Upper lobe of right lung (tissue), 1 donor: ENCODE measurements at regions not wholly inside any gene's neighbourhood (a gene's known extent, or its start where the extent isn't known, plus 50 kb on each side); places are given as distances from the start of the nearest gene placed in this dataset.

Experiments
- ATAC-seq: fragments of 200-7000 bp; cut with Tn5 transposase; one replicate; pipeline ENCODE4 v1.9.1; 2020; ENCODE audit warnings: mild to moderate bottlenecking, moderate library complexity
- DNase-seq: peaks from one replicate; pipeline ENCODE4 v3.0.0-alpha.2; 2020
- H3K27ac ChIP-seq: fragments of 200-600 bp; one replicate; pipeline ENCODE4 v1.8.0; 2022
- H3K27me3 ChIP-seq: fragments of 200-600 bp; one replicate; pipeline ENCODE4 v1.8.0; 2022; ENCODE audit warnings: mild to moderate bottlenecking
- H3K36me3 ChIP-seq: fragments of 200-600 bp; one replicate; pipeline ENCODE4 v1.8.0; 2022
- H3K4me1 ChIP-seq: fragments of 200-600 bp; one replicate; pipeline ENCODE4 v1.8.0; 2022
- H3K4me3 ChIP-seq: fragments of 200-600 bp; one replicate; pipeline ENCODE4 v1.8.0; 2022; ENCODE audit warnings: mild to moderate bottlenecking
- H3K9me3 ChIP-seq: fragments of 200-600 bp; one replicate; pipeline ENCODE4 v1.8.0; 2022
- intact Hi-C: fragments of 100-400 bp; cut with DNase I; formaldehyde crosslinking; loops from one replicate; pipeline ENCODE4 v1.11.0; 2022
- TF ChIP-seq, protein P1 (sequence below): fragments of 200-600 bp; IDR thresholded peaks from one replicate; pipeline ENCODE4 v1.8.0; 2022; ENCODE audit warnings: antibody characterized with exemption
- donor health status: DM: no; HTN: yes; CAD: no; lungs with severe emphysema.

DNA sequence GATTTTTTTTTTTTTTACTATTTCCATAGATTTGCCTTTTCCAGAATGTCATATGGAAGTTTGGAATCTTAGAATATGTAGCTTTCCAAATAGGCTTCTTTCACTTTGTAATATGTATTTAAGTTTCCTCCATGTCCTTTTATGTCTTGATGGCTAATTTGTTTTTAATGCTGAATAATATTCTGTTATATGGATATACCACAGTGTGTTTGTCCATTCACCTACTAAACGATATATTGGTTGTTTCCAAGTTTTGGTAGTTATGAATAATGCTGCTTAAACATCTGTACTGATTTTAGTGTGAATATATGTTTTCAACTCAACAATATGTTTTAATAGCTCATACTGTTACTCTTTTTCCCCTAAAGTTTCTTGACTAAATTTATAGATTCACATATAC is 669.8 kb upstream of the PCDH15 start:
- no peaks in the 10 kb centered on the region for H3K36me3 ChIP-seq
- DNase-seq (no peak), ATAC-seq (no peak)
- TF ChIP-seq, protein P1, sequence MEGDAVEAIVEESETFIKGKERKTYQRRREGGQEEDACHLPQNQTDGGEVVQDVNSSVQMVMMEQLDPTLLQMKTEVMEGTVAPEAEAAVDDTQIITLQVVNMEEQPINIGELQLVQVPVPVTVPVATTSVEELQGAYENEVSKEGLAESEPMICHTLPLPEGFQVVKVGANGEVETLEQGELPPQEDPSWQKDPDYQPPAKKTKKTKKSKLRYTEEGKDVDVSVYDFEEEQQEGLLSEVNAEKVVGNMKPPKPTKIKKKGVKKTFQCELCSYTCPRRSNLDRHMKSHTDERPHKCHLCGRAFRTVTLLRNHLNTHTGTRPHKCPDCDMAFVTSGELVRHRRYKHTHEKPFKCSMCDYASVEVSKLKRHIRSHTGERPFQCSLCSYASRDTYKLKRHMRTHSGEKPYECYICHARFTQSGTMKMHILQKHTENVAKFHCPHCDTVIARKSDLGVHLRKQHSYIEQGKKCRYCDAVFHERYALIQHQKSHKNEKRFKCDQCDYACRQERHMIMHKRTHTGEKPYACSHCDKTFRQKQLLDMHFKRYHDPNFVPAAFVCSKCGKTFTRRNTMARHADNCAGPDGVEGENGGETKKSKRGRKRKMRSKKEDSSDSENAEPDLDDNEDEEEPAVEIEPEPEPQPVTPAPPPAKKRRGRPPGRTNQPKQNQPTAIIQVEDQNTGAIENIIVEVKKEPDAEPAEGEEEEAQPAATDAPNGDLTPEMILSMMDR = no peak
- no peak overlapping the region for H3K4me3 ChIP-seq
- no peaks in the 10 kb centered on the region for H3K4me1 ChIP-seq
- H3K9me3 ChIP-seq = no peaks in the 10 kb centered on the region
- no peaks in the 10 kb centered on the region for H3K27me3 ChIP-seq
- intact Hi-C loops = no loop called here
- no peak overlapping the region for H3K27ac ChIP-seq

DNA sequence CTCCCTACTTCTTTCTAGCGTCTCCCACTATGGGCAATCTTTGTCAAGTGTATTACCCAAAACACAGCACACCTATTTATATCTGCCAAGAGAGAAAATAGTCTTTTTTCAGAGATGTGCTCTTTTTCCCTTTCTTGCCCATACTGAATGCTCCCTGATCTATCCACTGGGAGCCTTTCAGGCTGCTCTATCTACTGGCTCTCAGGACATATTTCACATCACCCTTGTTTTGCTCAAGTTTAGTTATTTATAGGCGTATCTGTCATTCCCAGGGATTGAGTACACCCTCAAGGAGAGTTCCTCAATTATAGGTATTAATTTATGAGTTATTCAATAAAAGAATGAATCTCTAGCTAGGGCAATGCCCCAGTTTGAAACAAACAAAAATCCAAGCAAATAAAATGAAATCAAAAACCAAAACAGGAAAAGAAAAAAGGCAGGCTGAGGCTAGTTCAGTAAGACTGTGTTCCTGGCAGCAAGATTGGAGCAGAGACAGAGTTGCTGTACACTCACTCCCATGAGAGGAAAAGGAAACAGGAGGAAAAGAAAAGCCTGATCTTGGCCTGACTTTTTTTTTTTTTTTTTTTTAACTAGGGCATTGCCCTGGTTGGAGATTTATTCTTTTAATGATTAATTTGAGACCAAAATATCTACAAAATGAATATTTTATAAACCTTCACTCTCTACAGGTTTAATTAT is 665.9 kb upstream of the PCDH15 start:
- H3K4me3 ChIP-seq = no peak overlapping the region
- TF ChIP-seq, protein P1 = no peak
- DNase-seq = no peak
- H3K27me3 ChIP-seq = no peaks in the 10 kb centered on the region
- H3K4me1 ChIP-seq = no peaks in the 10 kb centered on the region
- H3K9me3 ChIP-seq = no peaks in the 10 kb centered on the region
- no peak overlapping the region for H3K27ac ChIP-seq
- no peak for ATAC-seq
- intact Hi-C loops = no loop called here
- H3K36me3 ChIP-seq = no peaks in the 10 kb centered on the region

DNA sequence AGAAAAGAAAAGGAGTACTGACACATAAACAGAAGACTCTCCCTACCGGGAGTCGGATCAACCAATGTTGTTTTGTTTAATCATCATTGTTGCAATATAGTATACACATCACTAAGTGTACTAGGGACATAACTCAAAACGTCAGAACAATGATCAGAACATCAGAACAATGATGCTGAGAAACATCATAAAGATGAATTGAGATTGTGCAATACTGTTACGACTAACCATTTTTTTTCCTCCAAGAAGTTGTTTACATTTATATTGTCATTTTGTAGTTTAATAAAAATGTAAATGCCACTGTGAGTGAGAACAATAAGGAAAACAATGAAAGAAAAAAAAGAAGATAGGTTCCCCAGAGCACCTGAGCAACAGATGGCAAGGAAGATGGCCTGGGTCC is 663.1 kb upstream of the PCDH15 start:
- TF ChIP-seq, protein P1 = no peak
- DNase-seq (no peak), ATAC-seq (no peak)
- H3K36me3 ChIP-seq = no peaks in the 10 kb centered on the region
- H3K4me1 ChIP-seq = no peaks in the 10 kb centered on the region
- H3K9me3 ChIP-seq = no peaks in the 10 kb centered on the region
- no peak overlapping the region for H3K4me3 ChIP-seq
- intact Hi-C loops = no loop called here
- H3K27me3 ChIP-seq = no peaks in the 10 kb centered on the region
- H3K27ac ChIP-seq = no peak overlapping the region

DNA sequence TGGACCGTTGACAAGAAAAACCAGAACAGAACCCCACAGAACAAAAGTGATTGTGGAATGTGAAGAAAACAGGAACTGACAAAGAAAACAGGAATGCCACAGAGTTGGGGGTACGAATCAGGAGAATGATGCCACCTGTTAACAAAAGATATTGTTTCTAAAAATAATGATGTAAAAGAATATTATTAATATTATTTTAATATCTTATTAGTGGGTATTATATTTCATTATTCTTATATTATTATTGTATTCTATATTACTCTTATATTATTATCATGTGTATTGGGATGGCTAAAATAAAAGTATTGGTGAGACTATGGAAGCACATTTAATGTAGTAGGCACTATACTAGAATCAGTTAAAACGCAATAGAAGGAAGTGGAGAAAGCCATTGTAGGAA is 659.0 kb upstream of the PCDH15 start:
- intact Hi-C loops = no loop called here
- no peaks in the 10 kb centered on the region for H3K27me3 ChIP-seq
- ATAC-seq = no peak
- no peak for DNase-seq
- H3K4me3 ChIP-seq = no peak overlapping the region
- no peaks in the 10 kb centered on the region for H3K36me3 ChIP-seq
- H3K27ac ChIP-seq = no peak overlapping the region
- TF ChIP-seq, protein P1 = no peak
- no peaks in the 10 kb centered on the region for H3K4me1 ChIP-seq
- H3K9me3 ChIP-seq = no peaks in the 10 kb centered on the region

DNA sequence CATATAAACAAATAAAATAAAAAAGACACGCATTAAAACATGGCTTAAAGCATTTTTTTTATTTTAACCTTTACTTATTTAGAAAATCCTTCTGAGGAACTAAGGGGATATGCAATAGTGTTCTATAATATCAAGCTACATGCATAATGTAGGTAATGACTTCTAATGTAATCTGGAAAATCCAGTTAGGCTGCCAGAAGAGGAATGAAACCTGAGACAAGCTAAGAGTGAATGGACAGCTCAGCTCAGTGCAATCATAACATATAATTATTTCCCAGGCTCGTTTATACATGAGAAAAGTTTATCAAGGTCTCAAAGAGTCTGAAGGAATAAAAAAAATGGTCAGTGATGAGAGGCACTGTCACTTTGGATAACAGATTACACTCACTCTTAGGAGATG is 649.0 kb upstream of the PCDH15 start:
- Histone ChIP-seq H3K9me3 (no peaks in the 10 kb centered on the region), H3K4me3 (no peak overlapping the region), H3K4me1 (no peaks in the 10 kb centered on the region), H3K36me3 (no peaks in the 10 kb centered on the region), H3K27ac (no peak overlapping the region), H3K27me3 (no peaks in the 10 kb centered on the region)
- intact Hi-C loops = no loop called here
- DNase-seq (no peak), ATAC-seq (no peak)
- TF ChIP-seq, protein P1 = no peak

DNA sequence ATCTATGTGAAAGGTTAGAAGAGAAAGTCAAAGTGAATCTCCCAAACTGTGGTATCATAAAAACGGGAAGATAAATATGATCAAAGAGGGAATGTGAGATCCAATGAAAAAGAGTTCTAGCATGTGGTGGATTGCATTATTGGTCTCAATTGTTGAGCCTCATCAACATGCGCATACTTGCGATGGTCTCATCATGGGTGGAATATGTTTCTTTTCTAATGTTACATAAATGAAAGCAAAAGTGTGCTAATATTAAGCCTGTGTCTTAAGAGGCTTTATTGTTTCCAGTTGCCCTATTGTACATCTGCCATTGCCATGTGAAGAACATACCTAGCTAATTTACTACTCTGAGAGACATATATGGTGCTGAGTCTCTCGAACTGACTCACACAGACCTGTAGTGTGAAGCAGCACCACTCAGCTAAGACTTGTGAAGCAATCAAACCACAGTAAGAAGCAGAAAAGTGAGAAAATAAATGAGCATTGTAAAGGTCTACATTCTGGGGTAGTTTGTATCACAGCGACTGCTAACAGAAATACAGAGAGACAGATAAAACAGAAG is 645.5 kb upstream of the PCDH15 start:
- no peaks in the 10 kb centered on the region for H3K36me3 ChIP-seq
- H3K9me3 ChIP-seq = no peaks in the 10 kb centered on the region
- H3K4me1 ChIP-seq = no peaks in the 10 kb centered on the region
- H3K4me3 ChIP-seq = no peak overlapping the region
- TF ChIP-seq, protein P1 = no peak
- no peak for DNase-seq
- intact Hi-C loops = no loop called here
- H3K27me3 ChIP-seq = no peaks in the 10 kb centered on the region
- no peak for ATAC-seq
- H3K27ac ChIP-seq = no peak overlapping the region
